ENCODE measurements at regions not wholly inside any gene's neighbourhood (a gene's known extent, or its start where the extent isn't known, plus 50 kb on each side); places are given as distances from the start of the nearest gene placed in this dataset.

DNA sequence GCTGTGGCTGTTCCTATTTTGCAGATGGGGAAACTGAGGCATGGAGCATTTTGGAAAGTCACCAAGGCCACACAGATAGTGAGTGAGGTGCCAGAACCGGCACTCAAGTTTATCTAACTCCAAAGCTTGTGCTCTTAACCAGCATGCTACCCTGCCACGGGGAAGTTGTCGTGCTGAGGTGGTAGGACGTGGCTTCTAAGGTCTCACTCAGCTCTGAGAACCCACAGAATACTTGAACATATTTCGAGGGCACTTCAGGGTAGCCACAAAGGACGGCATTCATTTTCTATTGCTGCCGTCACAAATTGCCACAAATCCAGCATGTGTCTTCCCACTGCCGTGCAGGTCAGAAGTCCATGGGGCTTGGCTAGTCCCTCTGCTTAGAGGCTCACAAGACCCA, 116.7 kb downstream of the OLFM1 start:
- in situ Hi-C loops (cut with MboI; ENCODE audit: low sequenced_read_pairs), result no loop called here
- intact Hi-C loops (cut with micrococcal nuclease), result no loop called here
- no TSS peak for BruUV-seq (replicated peaks)

More for the DNA sequence above, 116.7 kb downstream of the OLFM1 start:
- dilution Hi-C loops (cut with HindIII; ENCODE audit: low sequenced_read_pairs, unreplicated experiment), result no loop called here
- Histone ChIP-seq H2AK9ac (replicated peaks; ENCODE audit: low read depth, low read length, poor library complexity) (no peak overlapping the region), H3K23ac (ENCODE audit: low read depth, low read length) (no peak overlapping the region), H3K79me1 (ENCODE audit: low read depth in 1 of 2, low read length in 2 of 2) (no peaks in the 10 kb centered on the region), H2BK15ac (ENCODE audit: low read depth, low read length) (no peak overlapping the region), H3K56ac (ENCODE audit: extremely low read depth, insufficient read depth, low read length) (no peak overlapping the region), H3K4me1 (ENCODE audit: control insufficient read depth, insufficient read depth, low read length) (no peaks in the 10 kb centered on the region), H2BK20ac (ENCODE audit: low read depth, low read length) (no peak overlapping the region), H3K36me3 (ENCODE audit: control insufficient read depth, insufficient read depth, low read length) (no peaks in the 10 kb centered on the region), H2AFZ (replicated peaks; ENCODE audit: low read length, poor library complexity) (no peak overlapping the region), H3K9me1 (ENCODE audit: insufficient read depth, low read length) (no peaks in the 10 kb centered on the region), H3K4ac (ENCODE audit: low read depth, low read length) (no peak overlapping the region), H3K9ac (ENCODE audit: low read depth, low read length) (no peak overlapping the region), H3K18ac (ENCODE audit: low read depth, low read length) (no peak overlapping the region), H3K4me2 (ENCODE audit: low read depth, low read length) (no peak overlapping the region), H2BK120ac (ENCODE audit: low read depth, low read length) (no peak overlapping the region), H2AK5ac (ENCODE audit: low read depth, low read length) (no peak overlapping the region), H4K5ac (ENCODE audit: low read depth, low read length) (no peak overlapping the region), H4K91ac (ENCODE audit: insufficient read depth, low read depth, low read length) (no peak overlapping the region), H4K20me1 (ENCODE audit: insufficient read depth, low read length) (no peaks in the 10 kb centered on the region), H3K27me3 (ENCODE audit: control insufficient read depth, insufficient read depth, low read length) (no peaks in the 10 kb centered on the region), H3K14ac (replicated peaks; ENCODE audit: low read depth, low read length) (no peak overlapping the region), H3K9me3 (ENCODE audit: control insufficient read depth, insufficient read depth, low read length) (peaks cover 33% of the 10 kb centered on the region), H3K27ac (ENCODE audit: insufficient read depth, low read length) (no peak overlapping the region), H2BK5ac (ENCODE audit: low read depth, low read length, poor library complexity, severe bottlenecking) (no peak overlapping the region), H3K4me3 (ENCODE audit: insufficient read depth, low read depth, low read length) (no peak overlapping the region), H4K8ac (ENCODE audit: low read depth in 2 of 2, low read length in 2 of 2) (no peak overlapping the region)
- 60% methylated on average over 3 of the region's 8 CpGs; no CpG with 5 or more reads in 1 of the 2 experiments for WGBS, 2 experiments (ENCODE audit: extremely low coverage in 2 of 2, insufficient read length in 1 of 2)
- TF ChIP-seq, protein P1, sequence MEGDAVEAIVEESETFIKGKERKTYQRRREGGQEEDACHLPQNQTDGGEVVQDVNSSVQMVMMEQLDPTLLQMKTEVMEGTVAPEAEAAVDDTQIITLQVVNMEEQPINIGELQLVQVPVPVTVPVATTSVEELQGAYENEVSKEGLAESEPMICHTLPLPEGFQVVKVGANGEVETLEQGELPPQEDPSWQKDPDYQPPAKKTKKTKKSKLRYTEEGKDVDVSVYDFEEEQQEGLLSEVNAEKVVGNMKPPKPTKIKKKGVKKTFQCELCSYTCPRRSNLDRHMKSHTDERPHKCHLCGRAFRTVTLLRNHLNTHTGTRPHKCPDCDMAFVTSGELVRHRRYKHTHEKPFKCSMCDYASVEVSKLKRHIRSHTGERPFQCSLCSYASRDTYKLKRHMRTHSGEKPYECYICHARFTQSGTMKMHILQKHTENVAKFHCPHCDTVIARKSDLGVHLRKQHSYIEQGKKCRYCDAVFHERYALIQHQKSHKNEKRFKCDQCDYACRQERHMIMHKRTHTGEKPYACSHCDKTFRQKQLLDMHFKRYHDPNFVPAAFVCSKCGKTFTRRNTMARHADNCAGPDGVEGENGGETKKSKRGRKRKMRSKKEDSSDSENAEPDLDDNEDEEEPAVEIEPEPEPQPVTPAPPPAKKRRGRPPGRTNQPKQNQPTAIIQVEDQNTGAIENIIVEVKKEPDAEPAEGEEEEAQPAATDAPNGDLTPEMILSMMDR (conservative IDR thresholded peaks at IDR 0.05; ENCODE audit: low read depth, low read length), result no peak
- TF ChIP-seq, protein P2, sequence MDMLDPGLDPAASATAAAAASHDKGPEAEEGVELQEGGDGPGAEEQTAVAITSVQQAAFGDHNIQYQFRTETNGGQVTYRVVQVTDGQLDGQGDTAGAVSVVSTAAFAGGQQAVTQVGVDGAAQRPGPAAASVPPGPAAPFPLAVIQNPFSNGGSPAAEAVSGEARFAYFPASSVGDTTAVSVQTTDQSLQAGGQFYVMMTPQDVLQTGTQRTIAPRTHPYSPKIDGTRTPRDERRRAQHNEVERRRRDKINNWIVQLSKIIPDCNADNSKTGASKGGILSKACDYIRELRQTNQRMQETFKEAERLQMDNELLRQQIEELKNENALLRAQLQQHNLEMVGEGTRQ (IDR thresholded peaks at IDR 0.05; ENCODE audit: low read depth, low read length), result no peak
- TF ChIP-seq, protein P3, sequence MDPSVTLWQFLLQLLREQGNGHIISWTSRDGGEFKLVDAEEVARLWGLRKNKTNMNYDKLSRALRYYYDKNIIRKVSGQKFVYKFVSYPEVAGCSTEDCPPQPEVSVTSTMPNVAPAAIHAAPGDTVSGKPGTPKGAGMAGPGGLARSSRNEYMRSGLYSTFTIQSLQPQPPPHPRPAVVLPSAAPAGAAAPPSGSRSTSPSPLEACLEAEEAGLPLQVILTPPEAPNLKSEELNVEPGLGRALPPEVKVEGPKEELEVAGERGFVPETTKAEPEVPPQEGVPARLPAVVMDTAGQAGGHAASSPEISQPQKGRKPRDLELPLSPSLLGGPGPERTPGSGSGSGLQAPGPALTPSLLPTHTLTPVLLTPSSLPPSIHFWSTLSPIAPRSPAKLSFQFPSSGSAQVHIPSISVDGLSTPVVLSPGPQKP (IDR thresholded peaks at IDR 0.05; ENCODE audit: borderline replicate concordance, low read depth, low read length), result no peak
- no peak for TF ChIP-seq RCOR1 (IDR thresholded peaks at IDR 0.05; ENCODE audit: insufficient replicate concordance, low read length)
- TF ChIP-seq POLR2A (IDR thresholded peaks at IDR 0.05; ENCODE audit: low read depth, low read length), result no peak
- TF ChIP-seq NFE2L2 (IDR thresholded peaks at IDR 0.05; ENCODE audit: low read depth, low read length), result no peak
- TF ChIP-seq MAFK (IDR thresholded peaks at IDR 0.05; ENCODE audit: low read depth, low read length), result no peak
- no peak for TF ChIP-seq MAZ (IDR thresholded peaks at IDR 0.05; ENCODE audit: borderline replicate concordance, low read depth, low read length)
- TF ChIP-seq BHLHE40 (IDR thresholded peaks at IDR 0.05; ENCODE audit: low read depth, low read length), result no peak
- no peak for TF ChIP-seq SMC3 (IDR thresholded peaks at IDR 0.05; ENCODE audit: low read depth, low read length)
- TF ChIP-seq CEBPB (IDR thresholded peaks at IDR 0.05; ENCODE audit: low read depth, low read length), result no peak
- no peak for TF ChIP-seq RAD21 (IDR thresholded peaks at IDR 0.05; ENCODE audit: low read length)
- TF ChIP-seq CHD1 (IDR thresholded peaks at IDR 0.05; ENCODE audit: low read depth, low read length), result no peak
- TF ChIP-seq FOS (IDR thresholded peaks at IDR 0.05; ENCODE audit: low read depth, low read length), result no peak
- TF ChIP-seq RFX5 (IDR thresholded peaks at IDR 0.05; ENCODE audit: low read depth, low read length), result no peak
- TF ChIP-seq MXI1 (IDR thresholded peaks at IDR 0.05; ENCODE audit: borderline replicate concordance, low read depth, low read length), result no peak
- DNase-seq, result no peak
- ChIA-PET CTCF (no interaction called here), POLR2A (ENCODE audit: unreplicated experiment) (no interaction called here)
- ATAC-seq (ENCODE audit: low read depth), result no peak

All from IMR-90 (cell line).